ENCODE measurements at regions not wholly inside any gene's neighbourhood (a gene's known extent, or its start where the extent isn't known, plus 50 kb on each side); places are given as distances from the start of the nearest gene placed in this dataset.

GRCh38 chr12:123056053-123056452, 75.6 kb downstream of the ARL6IP4 start:
- Mint-ChIP-seq H3K36me3 (no peaks in the 10 kb centered on the region), H3K27me3 (ENCODE audit: low read depth in 3 of 3) (peaks cover 0 to 4% (median 2%) of the 10 kb centered on the region in 3 donors), H3K4me1 (peaks cover 2% of the 10 kb centered on the region), H3K9me3 (peaks cover 0 to 2% (median 0%) of the 10 kb centered on the region in 7 donors), H3K27ac (no peak overlapping the region), H3K4me3 (no peak overlapping the region)
- H3K79me2 ChIP-seq (ENCODE audit: insufficient read depth, low read length), result no peaks in the 10 kb centered on the region
- no peak for TF ChIP-seq CTCF (IDR thresholded peaks at IDR 0.05)
- no peak overlapping the region for H2AFZ ChIP-seq (ENCODE audit: insufficient read depth, low read depth, low read length, poor library complexity, severe bottlenecking)
- DNase-seq, result no peak
- H3K27me3 ChIP-seq (ENCODE audit: control insufficient read depth in 2 of 2, insufficient read depth in 2 of 2, low read length in 2 of 2), result no peaks in the 10 kb centered on the region
- intact Hi-C loops (cut with micrococcal nuclease), result no loop called here
- H3K4me1 ChIP-seq (ENCODE audit: control insufficient read depth in 1 of 2, insufficient read depth in 2 of 2, low read length in 2 of 2), result no peaks in the 10 kb centered on the region
- H3K4me3 ChIP-seq (replicated peaks in 1 of 3; ENCODE audit: low read depth in 2 of 3, low read length in 3 of 3), result no peak overlapping the region
- H4K20me1 ChIP-seq (ENCODE audit: insufficient read depth, low read length), result no peaks in the 10 kb centered on the region
- H3K9me3 ChIP-seq (replicated peaks in 1 of 2; ENCODE audit: control insufficient read depth in 1 of 2, insufficient read depth in 1 of 2, low read length in 2 of 2), result no peaks in the 10 kb centered on the region
- H3K4me2 ChIP-seq (replicated peaks; ENCODE audit: extremely low read depth, low read length, poor library complexity, severe bottlenecking), result no peak overlapping the region
- H3K36me3 ChIP-seq (replicated peaks in 1 of 2; ENCODE audit: control insufficient read depth in 1 of 2, insufficient read depth in 2 of 2, low read length in 2 of 2), result no peaks in the 10 kb centered on the region
- WGBS (ENCODE audit: insufficient coverage), result 93% methylated on average over 8 of the region's 8 CpGs
- no peak overlapping the region for H3K27ac ChIP-seq (ENCODE audit: low read depth in 1 of 2, low read length in 2 of 2)
- no peak overlapping the region for H3K9ac ChIP-seq (ENCODE audit: insufficient read depth, low read length, poor library complexity, severe bottlenecking)

GRCh38 chr12:123055281-123055766, 74.8 kb downstream of the ARL6IP4 start:
- H4K20me1 ChIP-seq (ENCODE audit: insufficient read depth, low read length), result no peaks in the 10 kb centered on the region
- H3K36me3 ChIP-seq (replicated peaks in 1 of 2; ENCODE audit: control insufficient read depth in 1 of 2, insufficient read depth in 2 of 2, low read length in 2 of 2), result no peaks in the 10 kb centered on the region
- no peaks in the 10 kb centered on the region for H3K79me2 ChIP-seq (ENCODE audit: insufficient read depth, low read length)
- no peak overlapping the region for H3K4me2 ChIP-seq (replicated peaks; ENCODE audit: extremely low read depth, low read length, poor library complexity, severe bottlenecking)
- H3K9me3 ChIP-seq (replicated peaks in 1 of 2; ENCODE audit: control insufficient read depth in 1 of 2, insufficient read depth in 1 of 2, low read length in 2 of 2), result no peaks in the 10 kb centered on the region
- no peaks in the 10 kb centered on the region for H3K27me3 ChIP-seq (ENCODE audit: control insufficient read depth in 2 of 2, insufficient read depth in 2 of 2, low read length in 2 of 2)
- Mint-ChIP-seq H3K4me1 (peaks cover 5% of the 10 kb centered on the region), H3K36me3 (no peaks in the 10 kb centered on the region), H3K9me3 (peaks cover 0 to 2% (median 0%) of the 10 kb centered on the region in 7 donors), H3K27me3 (ENCODE audit: low read depth in 3 of 3) (peaks cover 2 to 4% (median 2%) of the 10 kb centered on the region in 3 donors), H3K27ac (no peak overlapping the region), H3K4me3 (no peak overlapping the region)
- no peak overlapping the region for H3K9ac ChIP-seq (ENCODE audit: insufficient read depth, low read length, poor library complexity, severe bottlenecking)
- no peak overlapping the region for H3K27ac ChIP-seq (ENCODE audit: low read depth in 1 of 2, low read length in 2 of 2)
- H3K4me3 ChIP-seq (replicated peaks in 1 of 3; ENCODE audit: low read depth in 2 of 3, low read length in 3 of 3), result no peak overlapping the region
- intact Hi-C loops (cut with micrococcal nuclease), result no loop called here
- no peak for DNase-seq
- no peaks in the 10 kb centered on the region for H3K4me1 ChIP-seq (ENCODE audit: control insufficient read depth in 1 of 2, insufficient read depth in 2 of 2, low read length in 2 of 2)
- TF ChIP-seq CTCF (IDR thresholded peaks at IDR 0.05), result no peak
- no peak overlapping the region for H2AFZ ChIP-seq (ENCODE audit: insufficient read depth, low read depth, low read length, poor library complexity, severe bottlenecking)
- WGBS (ENCODE audit: insufficient coverage), result 99% methylated on average over 7 of the region's 8 CpGs
